HEK293T (cell line): ENCODE measurements at regions not wholly inside any gene's neighbourhood (a gene's known extent, or its start where the extent isn't known, plus 50 kb on each side); places are given as distances from the start of the nearest gene placed in this dataset.

Source experiments
- FOXK2 ChIP-seq: fragments of 450-650 bp; IDR thresholded peaks from 2 replicates; pipeline ENCODE4 v1.6.1; 2016; ENCODE audit warnings: mild to moderate bottlenecking
- PKNOX1 ChIP-seq: fragments of 450-650 bp; IDR thresholded peaks from 2 replicates; pipeline ENCODE4 v1.6.1; 2016
- SP1 ChIP-seq: fragments of 450-650 bp; IDR thresholded peaks from 2 replicates; pipeline ENCODE4 v1.6.1; 2017

DNA sequence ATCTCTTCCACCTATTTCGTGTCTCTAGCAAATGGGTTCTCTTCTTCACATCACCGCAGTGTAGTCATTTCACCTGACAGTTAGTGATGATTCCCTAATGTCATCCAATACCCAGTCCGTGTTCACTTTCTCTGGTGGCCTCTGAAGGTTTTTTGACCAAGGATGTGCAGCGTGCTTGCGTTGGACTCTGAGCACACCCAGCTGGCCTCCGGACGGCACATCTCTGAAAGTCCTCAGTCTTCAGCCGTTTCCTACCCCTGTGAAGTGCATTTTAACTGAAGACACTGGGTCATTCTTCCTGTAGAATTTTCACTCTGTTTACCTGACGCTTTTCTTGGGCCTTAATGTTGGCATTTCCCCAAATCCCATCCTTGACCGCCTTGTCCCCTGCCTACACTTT is 98.7 kb downstream of the ERMARD start:
- TF ChIP-seq FOXK2 (no peak), SP1 (no peak), PKNOX1 (no peak)
